H1 (cell line): ENCODE measurements at regions not wholly inside any gene's neighbourhood (a gene's known extent, or its start where the extent isn't known, plus 50 kb on each side); places are given as distances from the start of the nearest gene placed in this dataset.

ENCODE experiments used
- TF ChIP-seq, protein P1 (sequence below): fragments of 300-600 bp; sonication (generic); IDR thresholded peaks from 2 replicates; pipeline ENCODE4 v1.7.1; 2012; ENCODE audit warnings: low read length, moderate library complexity, mild to moderate bottlenecking, inconsistent platforms; ENCODE audit not compliant: insufficient replicate concordance

DNA sequence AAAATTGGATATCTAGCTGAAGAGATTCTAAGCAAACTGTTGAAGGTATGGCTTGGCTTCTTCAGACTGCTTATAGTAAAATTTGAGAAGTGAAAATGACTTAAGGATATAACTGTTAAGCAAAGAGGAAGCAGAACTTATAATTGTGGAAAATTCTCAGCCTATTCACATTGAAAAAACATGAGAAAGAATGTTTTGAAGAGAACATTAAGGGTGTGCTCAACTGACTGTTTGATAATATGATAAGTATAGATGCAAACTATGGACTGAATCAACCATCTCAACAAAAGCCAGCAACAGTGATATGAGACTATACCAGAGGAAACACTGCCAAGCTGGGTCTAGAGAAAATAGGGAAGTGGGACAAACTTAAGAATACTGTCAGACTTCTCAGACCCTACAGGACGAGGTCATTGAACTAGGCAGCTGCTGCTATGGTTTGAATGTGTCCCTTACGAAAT lies 133.1 kb upstream of the PPP1R3A start (continued):
- TF ChIP-seq, protein P1, sequence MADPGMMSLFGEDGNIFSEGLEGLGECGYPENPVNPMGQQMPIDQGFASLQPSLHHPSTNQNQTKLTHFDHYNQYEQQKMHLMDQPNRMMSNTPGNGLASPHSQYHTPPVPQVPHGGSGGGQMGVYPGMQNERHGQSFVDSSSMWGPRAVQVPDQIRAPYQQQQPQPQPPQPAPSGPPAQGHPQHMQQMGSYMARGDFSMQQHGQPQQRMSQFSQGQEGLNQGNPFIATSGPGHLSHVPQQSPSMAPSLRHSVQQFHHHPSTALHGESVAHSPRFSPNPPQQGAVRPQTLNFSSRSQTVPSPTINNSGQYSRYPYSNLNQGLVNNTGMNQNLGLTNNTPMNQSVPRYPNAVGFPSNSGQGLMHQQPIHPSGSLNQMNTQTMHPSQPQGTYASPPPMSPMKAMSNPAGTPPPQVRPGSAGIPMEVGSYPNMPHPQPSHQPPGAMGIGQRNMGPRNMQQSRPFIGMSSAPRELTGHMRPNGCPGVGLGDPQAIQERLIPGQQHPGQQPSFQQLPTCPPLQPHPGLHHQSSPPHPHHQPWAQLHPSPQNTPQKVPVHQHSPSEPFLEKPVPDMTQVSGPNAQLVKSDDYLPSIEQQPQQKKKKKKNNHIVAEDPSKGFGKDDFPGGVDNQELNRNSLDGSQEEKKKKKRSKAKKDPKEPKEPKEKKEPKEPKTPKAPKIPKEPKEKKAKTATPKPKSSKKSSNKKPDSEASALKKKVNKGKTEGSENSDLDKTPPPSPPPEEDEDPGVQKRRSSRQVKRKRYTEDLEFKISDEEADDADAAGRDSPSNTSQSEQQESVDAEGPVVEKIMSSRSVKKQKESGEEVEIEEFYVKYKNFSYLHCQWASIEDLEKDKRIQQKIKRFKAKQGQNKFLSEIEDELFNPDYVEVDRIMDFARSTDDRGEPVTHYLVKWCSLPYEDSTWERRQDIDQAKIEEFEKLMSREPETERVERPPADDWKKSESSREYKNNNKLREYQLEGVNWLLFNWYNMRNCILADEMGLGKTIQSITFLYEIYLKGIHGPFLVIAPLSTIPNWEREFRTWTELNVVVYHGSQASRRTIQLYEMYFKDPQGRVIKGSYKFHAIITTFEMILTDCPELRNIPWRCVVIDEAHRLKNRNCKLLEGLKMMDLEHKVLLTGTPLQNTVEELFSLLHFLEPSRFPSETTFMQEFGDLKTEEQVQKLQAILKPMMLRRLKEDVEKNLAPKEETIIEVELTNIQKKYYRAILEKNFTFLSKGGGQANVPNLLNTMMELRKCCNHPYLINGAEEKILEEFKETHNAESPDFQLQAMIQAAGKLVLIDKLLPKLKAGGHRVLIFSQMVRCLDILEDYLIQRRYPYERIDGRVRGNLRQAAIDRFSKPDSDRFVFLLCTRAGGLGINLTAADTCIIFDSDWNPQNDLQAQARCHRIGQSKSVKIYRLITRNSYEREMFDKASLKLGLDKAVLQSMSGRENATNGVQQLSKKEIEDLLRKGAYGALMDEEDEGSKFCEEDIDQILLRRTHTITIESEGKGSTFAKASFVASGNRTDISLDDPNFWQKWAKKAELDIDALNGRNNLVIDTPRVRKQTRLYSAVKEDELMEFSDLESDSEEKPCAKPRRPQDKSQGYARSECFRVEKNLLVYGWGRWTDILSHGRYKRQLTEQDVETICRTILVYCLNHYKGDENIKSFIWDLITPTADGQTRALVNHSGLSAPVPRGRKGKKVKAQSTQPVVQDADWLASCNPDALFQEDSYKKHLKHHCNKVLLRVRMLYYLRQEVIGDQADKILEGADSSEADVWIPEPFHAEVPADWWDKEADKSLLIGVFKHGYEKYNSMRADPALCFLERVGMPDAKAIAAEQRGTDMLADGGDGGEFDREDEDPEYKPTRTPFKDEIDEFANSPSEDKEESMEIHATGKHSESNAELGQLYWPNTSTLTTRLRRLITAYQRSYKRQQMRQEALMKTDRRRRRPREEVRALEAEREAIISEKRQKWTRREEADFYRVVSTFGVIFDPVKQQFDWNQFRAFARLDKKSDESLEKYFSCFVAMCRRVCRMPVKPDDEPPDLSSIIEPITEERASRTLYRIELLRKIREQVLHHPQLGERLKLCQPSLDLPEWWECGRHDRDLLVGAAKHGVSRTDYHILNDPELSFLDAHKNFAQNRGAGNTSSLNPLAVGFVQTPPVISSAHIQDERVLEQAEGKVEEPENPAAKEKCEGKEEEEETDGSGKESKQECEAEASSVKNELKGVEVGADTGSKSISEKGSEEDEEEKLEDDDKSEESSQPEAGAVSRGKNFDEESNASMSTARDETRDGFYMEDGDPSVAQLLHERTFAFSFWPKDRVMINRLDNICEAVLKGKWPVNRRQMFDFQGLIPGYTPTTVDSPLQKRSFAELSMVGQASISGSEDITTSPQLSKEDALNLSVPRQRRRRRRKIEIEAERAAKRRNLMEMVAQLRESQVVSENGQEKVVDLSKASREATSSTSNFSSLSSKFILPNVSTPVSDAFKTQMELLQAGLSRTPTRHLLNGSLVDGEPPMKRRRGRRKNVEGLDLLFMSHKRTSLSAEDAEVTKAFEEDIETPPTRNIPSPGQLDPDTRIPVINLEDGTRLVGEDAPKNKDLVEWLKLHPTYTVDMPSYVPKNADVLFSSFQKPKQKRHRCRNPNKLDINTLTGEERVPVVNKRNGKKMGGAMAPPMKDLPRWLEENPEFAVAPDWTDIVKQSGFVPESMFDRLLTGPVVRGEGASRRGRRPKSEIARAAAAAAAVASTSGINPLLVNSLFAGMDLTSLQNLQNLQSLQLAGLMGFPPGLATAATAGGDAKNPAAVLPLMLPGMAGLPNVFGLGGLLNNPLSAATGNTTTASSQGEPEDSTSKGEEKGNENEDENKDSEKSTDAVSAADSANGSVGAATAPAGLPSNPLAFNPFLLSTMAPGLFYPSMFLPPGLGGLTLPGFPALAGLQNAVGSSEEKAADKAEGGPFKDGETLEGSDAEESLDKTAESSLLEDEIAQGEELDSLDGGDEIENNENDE: no peak
